NB4 (cell line): ENCODE measurements at regions not wholly inside any gene's neighbourhood (a gene's known extent, or its start where the extent isn't known, plus 50 kb on each side); places are given as distances from the start of the nearest gene placed in this dataset.

Source experiments
- DNase-seq: peaks from one replicate; pipeline ENCODE4 v3.0.0; 2010; ENCODE audit warnings: low read depth
- H3K4me3 ChIP-seq: one replicate; pipeline ENCODE4 v1.5.1; 2011; ENCODE audit warnings: mild to moderate bottlenecking, low read depth, low read length, moderate library complexity
- MYC ChIP-seq: IDR thresholded peaks from 2 replicates; pipeline ENCODE4 v1.6.1; 2011; ENCODE audit warnings: low read depth, low read length
- POLR2A ChIP-seq: IDR thresholded peaks from 2 replicates; pipeline ENCODE4 v1.6.1; 2011; ENCODE audit warnings: mild to moderate bottlenecking; ENCODE audit not compliant: insufficient read length; ENCODE audit errors: extremely low read depth
- TF ChIP-seq, protein P1 (sequence below): IDR thresholded peaks from one replicate; pipeline ENCODE4 v1.5.1; 2012; ENCODE audit warnings: low read depth, low read length
- TF ChIP-seq, protein P2 (sequence below): IDR thresholded peaks from 2 replicates; pipeline ENCODE4 v1.6.1; 2011; ENCODE audit warnings: low read depth, low read length

DNA sequence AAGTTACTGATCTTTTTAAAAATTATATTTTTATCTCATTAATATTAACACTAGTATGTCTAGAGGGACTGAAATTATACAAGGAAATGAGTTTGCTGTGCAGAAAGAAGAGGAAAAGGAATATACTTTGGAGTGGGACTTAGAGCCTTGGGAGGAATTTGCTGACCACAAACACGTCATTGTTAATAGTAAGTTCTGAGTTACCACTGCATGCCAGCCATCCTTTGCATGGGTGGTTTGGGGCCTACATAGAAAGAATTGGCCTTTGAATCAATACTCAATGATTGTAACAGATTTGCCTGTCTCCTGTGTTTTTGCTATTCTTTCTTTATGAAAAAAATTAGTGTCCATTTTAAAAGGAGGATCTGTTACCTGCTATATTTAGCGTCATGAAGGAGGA, 232.6 kb upstream of the TNC start:
- TF ChIP-seq MYC (no peak), POLR2A (no peak)
- TF ChIP-seq, protein P1, sequence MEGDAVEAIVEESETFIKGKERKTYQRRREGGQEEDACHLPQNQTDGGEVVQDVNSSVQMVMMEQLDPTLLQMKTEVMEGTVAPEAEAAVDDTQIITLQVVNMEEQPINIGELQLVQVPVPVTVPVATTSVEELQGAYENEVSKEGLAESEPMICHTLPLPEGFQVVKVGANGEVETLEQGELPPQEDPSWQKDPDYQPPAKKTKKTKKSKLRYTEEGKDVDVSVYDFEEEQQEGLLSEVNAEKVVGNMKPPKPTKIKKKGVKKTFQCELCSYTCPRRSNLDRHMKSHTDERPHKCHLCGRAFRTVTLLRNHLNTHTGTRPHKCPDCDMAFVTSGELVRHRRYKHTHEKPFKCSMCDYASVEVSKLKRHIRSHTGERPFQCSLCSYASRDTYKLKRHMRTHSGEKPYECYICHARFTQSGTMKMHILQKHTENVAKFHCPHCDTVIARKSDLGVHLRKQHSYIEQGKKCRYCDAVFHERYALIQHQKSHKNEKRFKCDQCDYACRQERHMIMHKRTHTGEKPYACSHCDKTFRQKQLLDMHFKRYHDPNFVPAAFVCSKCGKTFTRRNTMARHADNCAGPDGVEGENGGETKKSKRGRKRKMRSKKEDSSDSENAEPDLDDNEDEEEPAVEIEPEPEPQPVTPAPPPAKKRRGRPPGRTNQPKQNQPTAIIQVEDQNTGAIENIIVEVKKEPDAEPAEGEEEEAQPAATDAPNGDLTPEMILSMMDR: no peak
- TF ChIP-seq, protein P2, sequence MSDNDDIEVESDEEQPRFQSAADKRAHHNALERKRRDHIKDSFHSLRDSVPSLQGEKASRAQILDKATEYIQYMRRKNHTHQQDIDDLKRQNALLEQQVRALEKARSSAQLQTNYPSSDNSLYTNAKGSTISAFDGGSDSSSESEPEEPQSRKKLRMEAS: no peak
- no peak overlapping the region for H3K4me3 ChIP-seq
- DNase-seq: no peak

DNA sequence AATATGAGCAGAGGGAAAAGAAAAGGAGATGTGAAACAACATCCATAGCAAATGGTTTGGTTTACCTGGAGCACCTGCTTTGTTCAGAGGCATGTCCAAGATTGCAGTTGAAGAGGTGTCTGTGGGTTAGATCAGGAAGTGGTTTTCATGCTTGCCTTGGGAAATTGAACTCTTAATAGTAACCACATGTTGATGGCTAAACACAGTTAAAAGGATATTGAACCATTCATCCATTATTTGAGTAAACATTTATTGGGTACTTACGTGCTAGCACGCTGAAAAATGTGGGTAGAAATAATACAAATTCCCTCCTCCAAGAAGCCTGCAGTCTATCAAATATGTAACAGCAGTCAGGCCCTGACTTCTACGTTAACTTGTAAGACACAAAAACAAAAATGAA, 235.7 kb upstream of the TNC start:
- TF ChIP-seq MYC: no peak
- no peak for TF ChIP-seq POLR2A
- TF ChIP-seq, protein P1: no peak
- TF ChIP-seq, protein P2: no peak
- no peak overlapping the region for H3K4me3 ChIP-seq
- DNase-seq: no peak

DNA sequence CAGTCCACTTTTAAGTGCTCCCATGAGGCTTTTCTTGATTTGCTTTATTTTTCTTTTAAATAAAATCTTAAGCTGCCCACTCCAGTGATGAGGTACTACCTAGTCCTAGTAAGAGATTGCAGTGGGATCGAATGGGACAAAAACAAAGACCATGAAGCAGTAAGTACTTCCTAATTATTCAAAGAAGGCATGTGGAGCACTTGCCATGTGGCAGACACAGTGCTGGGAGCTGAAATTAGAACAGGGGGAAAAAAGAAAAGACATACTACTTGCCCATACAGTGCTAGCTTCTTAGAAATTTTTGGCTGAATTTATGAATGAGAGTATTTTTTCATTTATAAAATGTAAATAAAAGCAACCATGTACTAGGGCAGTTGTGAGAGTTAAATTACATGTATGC, 239.9 kb upstream of the TNC start:
- DNase-seq: no peak

DNA sequence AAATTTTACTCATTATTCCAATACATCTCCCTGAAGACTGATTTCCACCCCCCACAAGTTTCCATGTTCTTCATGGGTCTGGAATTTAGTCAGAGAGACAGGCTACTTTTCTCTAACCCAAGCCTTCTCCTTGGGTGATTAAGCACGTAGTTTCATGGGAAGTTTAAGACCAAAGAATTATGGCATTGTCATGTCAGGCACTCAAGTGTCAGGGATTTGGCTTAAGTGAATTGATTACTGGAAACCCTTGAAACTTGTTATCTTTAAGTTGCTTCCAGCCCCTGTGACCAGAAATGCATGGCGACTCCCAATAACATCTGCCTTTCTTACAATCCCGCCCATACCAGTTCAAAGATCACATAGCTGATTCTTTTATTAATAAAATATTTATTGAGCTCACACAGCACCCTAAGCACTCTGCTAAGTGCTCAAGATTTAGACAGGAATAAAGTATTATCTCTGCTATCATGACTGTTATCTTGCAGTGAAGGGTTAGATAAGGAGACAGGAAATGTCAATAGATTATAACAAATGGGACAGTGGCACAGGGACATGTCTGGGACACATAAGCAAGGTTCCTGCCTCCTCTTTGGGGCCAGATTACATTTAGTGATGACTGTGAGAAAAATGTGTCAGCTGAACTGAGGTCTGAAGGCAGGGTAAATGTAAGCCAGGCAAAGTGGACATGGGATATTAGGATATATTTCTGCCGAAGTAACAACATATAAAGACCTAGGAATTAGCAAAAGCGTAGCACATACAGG, 241.2 kb upstream of the TNC start:
- DNase-seq: no peak
- H3K4me3 ChIP-seq: no peak overlapping the region

More for the DNA sequence above, 239.9 kb upstream of the TNC start:
- no peak overlapping the region for H3K4me3 ChIP-seq
- TF ChIP-seq POLR2A: no peak
- no peak for TF ChIP-seq MYC

DNA sequence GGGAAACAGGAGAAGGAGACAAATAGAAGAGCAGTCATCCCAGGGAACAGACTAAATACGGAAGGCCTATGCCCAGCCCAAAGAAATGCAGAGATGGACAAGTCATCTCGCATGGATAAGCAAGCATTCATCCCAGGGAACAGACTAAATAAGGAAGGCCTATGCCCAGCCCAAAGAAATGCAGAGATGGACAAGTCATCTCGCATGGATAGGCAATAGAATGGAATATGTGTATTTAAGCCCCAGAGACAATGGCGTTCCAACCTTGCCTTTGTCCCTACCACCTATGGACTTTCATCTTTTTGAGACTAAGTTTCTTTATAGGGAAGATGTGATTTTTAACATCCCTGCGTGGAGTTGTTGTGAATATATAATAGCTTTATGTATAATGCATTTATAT, 242.2 kb upstream of the TNC start:
- no peak overlapping the region for H3K4me3 ChIP-seq
- DNase-seq: no peak
- no peak for TF ChIP-seq MYC
- TF ChIP-seq, protein P2: no peak
- no peak for TF ChIP-seq POLR2A
- TF ChIP-seq, protein P1: no peak

More for the DNA sequence above, 241.2 kb upstream of the TNC start:
- TF ChIP-seq, protein P1: no peak
- TF ChIP-seq MYC: no peak
- TF ChIP-seq POLR2A: no peak
- TF ChIP-seq, protein P2: no peak

DNA sequence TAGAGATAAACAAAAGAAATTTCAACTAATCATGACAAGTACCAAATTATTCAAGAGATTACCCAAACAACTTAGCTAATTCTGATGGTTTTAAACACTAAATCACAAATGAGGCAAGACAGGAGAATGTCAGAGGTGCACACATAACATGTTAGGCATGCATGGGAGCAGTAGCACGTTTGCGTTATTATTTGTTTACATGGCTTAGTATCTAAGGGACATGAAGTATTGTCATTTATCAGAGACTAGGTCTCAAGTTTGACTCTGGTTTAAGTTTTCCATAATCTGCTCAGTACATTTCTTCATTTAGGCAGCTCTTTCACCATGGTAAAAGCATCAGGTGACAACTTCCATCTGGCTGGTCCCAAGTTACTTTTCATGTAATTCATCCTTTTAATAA, 244.1 kb upstream of the TNC start:
- TF ChIP-seq, protein P1: no peak
- no peak for TF ChIP-seq MYC
- TF ChIP-seq, protein P2: no peak
- no peak for TF ChIP-seq POLR2A
- DNase-seq: no peak
- H3K4me3 ChIP-seq: no peak overlapping the region
